IgD-negative memory B cell (primary cell): ENCODE measurements at regions not wholly inside any gene's neighbourhood (a gene's known extent, or its start where the extent isn't known, plus 50 kb on each side); places are given as distances from the start of the nearest gene placed in this dataset.
"Not testable (repeated sequence)": the region's sequence is repeated elsewhere in the genome, so short reads cannot be mapped to it uniquely, and the experiment has no call there.

Experiments used
- H3K27ac Mint-ChIP-seq, 3 donors: one replicate each; pipeline ENCODE4 v1.8.0; 2020 to 2022; ENCODE audit warnings: mild to moderate bottlenecking in 3 of 3, mixed read lengths in 3 of 3, moderate library complexity in 1 of 3
- H3K27me3 Mint-ChIP-seq: one replicate; pipeline ENCODE4 v1.8.0; 2021; ENCODE audit warnings: mixed read lengths
- H3K36me3 Mint-ChIP-seq: one replicate; pipeline ENCODE4 v1.8.0; 2020; ENCODE audit warnings: mild to moderate bottlenecking, mixed read lengths
- H3K4me1 Mint-ChIP-seq, 3 donors: one replicate each; pipeline ENCODE4 v1.8.0; 2020 to 2022; ENCODE audit warnings: mixed read lengths in 3 of 3, mild to moderate bottlenecking in 1 of 3
- H3K4me3 Mint-ChIP-seq, 4 donors: one replicate each; pipeline ENCODE4 v1.8.0; 2020 to 2022; ENCODE audit warnings: mild to moderate bottlenecking in 4 of 4, mixed read lengths in 4 of 4, moderate library complexity in 3 of 4
- H3K9me3 Mint-ChIP-seq, 3 donors: one replicate each; pipeline ENCODE4 v1.8.0; 2020 to 2021; ENCODE audit warnings: mixed read lengths in 3 of 3, mild to moderate bottlenecking in 1 of 3

GRCh38 chr3:26252001-26252400, 370.6 kb upstream of the LRRC3B start:
- H3K27me3 Mint-ChIP-seq, result no peaks in the 10 kb centered on the region
- H3K9me3 Mint-ChIP-seq, result peaks cover 0 to 4% (median 0%) of the 10 kb centered on the region in 3 donors
- H3K27ac Mint-ChIP-seq, result no peak overlapping the region
- no peaks in the 10 kb centered on the region for H3K36me3 Mint-ChIP-seq
- H3K4me1 Mint-ChIP-seq, result no peaks in the 10 kb centered on the region
- H3K4me3 Mint-ChIP-seq, result no peak overlapping the region

- Mint-ChIP-seq H3K27ac (no peak overlapping the region), H3K27me3 (no peaks in the 10 kb centered on the region), H3K4me1 (no peaks in the 10 kb centered on the region), H3K36me3 (no peaks in the 10 kb centered on the region), H3K4me3 (no peak overlapping the region), H3K9me3 (peaks cover 0 to 4% (median 0%) of the 10 kb centered on the region in 3 donors)
These were observed 366.3 kb upstream of the LRRC3B start for GRCh38 chr3:26256224-26256623.

- Mint-ChIP-seq H3K27me3 (no peaks in the 10 kb centered on the region), H3K27ac (no peak overlapping the region), H3K4me1 (no peaks in the 10 kb centered on the region), H3K4me3 (no peak overlapping the region), H3K9me3 (peaks cover 0 to 4% (median 1%) of the 10 kb centered on the region in 3 donors), H3K36me3 (no peaks in the 10 kb centered on the region)
These were observed 363.4 kb upstream of the LRRC3B start for GRCh38 chr3:26259176-26259575.

GRCh38 chr3:26260139-26260538, 362.4 kb upstream of the LRRC3B start:
- Mint-ChIP-seq H3K27ac (no peak overlapping the region), H3K9me3 (peaks cover 0 to 1% (median 0%) of the 10 kb centered on the region in 3 donors), H3K4me1 (no peaks in the 10 kb centered on the region), H3K4me3 (no peak overlapping the region), H3K27me3 (no peaks in the 10 kb centered on the region), H3K36me3 (no peaks in the 10 kb centered on the region)

- H3K4me1 Mint-ChIP-seq, result no peaks in the 10 kb centered on the region
- no peaks in the 10 kb centered on the region for H3K36me3 Mint-ChIP-seq
- H3K9me3 Mint-ChIP-seq, result peaks cover 0 to 1% (median 0%) of the 10 kb centered on the region in 3 donors
- no peak overlapping the region for H3K4me3 Mint-ChIP-seq
- no peak overlapping the region for H3K27ac Mint-ChIP-seq
- no peaks in the 10 kb centered on the region for H3K27me3 Mint-ChIP-seq
These were observed 357.9 kb upstream of the LRRC3B start for GRCh38 chr3:26264708-26265107.

- H3K36me3 Mint-ChIP-seq, result peaks cover 2% of the 10 kb centered on the region
- H3K4me3 Mint-ChIP-seq, result no peak overlapping the region
- H3K4me1 Mint-ChIP-seq, result no peaks in the 10 kb centered on the region
- no peak overlapping the region for H3K27ac Mint-ChIP-seq
- H3K27me3 Mint-ChIP-seq, result no peaks in the 10 kb centered on the region
- peaks cover 0 to 5% (median 0%) of the 10 kb centered on the region in 3 donors for H3K9me3 Mint-ChIP-seq
These were observed 350.7 kb upstream of the LRRC3B start for GRCh38 chr3:26271848-26272247.

GRCh38 chr3:26273196-26273595, 349.4 kb upstream of the LRRC3B start:
- Mint-ChIP-seq H3K4me3 (no peak overlapping the region), H3K27me3 (no peaks in the 10 kb centered on the region), H3K4me1 (no peaks in the 10 kb centered on the region), H3K27ac (no peak overlapping the region), H3K36me3 (peaks cover 2% of the 10 kb centered on the region), H3K9me3 (peaks cover 0 to 9% (median 0%) of the 10 kb centered on the region in 3 donors)

- Mint-ChIP-seq H3K36me3 (no peaks in the 10 kb centered on the region), H3K27me3 (no peaks in the 10 kb centered on the region), H3K27ac (no peak overlapping the region), H3K4me3 (no peak overlapping the region), H3K9me3 (peaks cover 8 to 18% (median 15%) of the 10 kb centered on the region in 3 donors), H3K4me1 (no peaks in the 10 kb centered on the region)
These were observed 343.5 kb upstream of the LRRC3B start for GRCh38 chr3:26279091-26279490.

- Mint-ChIP-seq H3K27ac (no peak overlapping the region), H3K4me3 (no peak overlapping the region), H3K27me3 (no peaks in the 10 kb centered on the region), H3K36me3 (no peaks in the 10 kb centered on the region), H3K4me1 (no peaks in the 10 kb centered on the region), H3K9me3 (peaks cover 11 to 25% (median 21%) of the 10 kb centered on the region in 3 donors)
These were observed 342.1 kb upstream of the LRRC3B start for GRCh38 chr3:26280517-26280916.

- Mint-ChIP-seq H3K4me1 (no peaks in the 10 kb centered on the region), H3K36me3 (no peaks in the 10 kb centered on the region), H3K4me3 (no peak overlapping the region), H3K27ac (no peak overlapping the region), H3K27me3 (no peaks in the 10 kb centered on the region), H3K9me3 (peaks cover 11 to 27% (median 21%) of the 10 kb centered on the region in 3 donors)
These were observed 341.1 kb upstream of the LRRC3B start for GRCh38 chr3:26281284-26281985.

- not testable (repeated sequence) for H3K27ac Mint-ChIP-seq, H3K4me3 Mint-ChIP-seq, H3K36me3 Mint-ChIP-seq, H3K27me3 Mint-ChIP-seq, H3K4me1 Mint-ChIP-seq
- H3K9me3 Mint-ChIP-seq, result peaks cover 13 to 31% (median 21%) of the 10 kb centered on the region in 3 donors
These were observed 338.1 kb upstream of the LRRC3B start for GRCh38 chr3:26284503-26284902.

- Mint-ChIP-seq H3K9me3 (peaks cover 0 to 8% (median 3%) of the 10 kb centered on the region in 3 donors), H3K4me1 (no peaks in the 10 kb centered on the region), H3K27me3 (no peaks in the 10 kb centered on the region), H3K27ac (no peak overlapping the region), H3K4me3 (no peak overlapping the region), H3K36me3 (no peaks in the 10 kb centered on the region)
These were observed 330.7 kb upstream of the LRRC3B start for GRCh38 chr3:26291840-26292239.

GRCh38 chr3:26292780-26293179, 329.8 kb upstream of the LRRC3B start:
- no peaks in the 10 kb centered on the region for H3K4me1 Mint-ChIP-seq
- H3K27ac Mint-ChIP-seq, result no peak overlapping the region
- no peak overlapping the region for H3K4me3 Mint-ChIP-seq
- H3K9me3 Mint-ChIP-seq, result peaks cover 0 to 12% (median 3%) of the 10 kb centered on the region in 3 donors
- H3K27me3 Mint-ChIP-seq, result no peaks in the 10 kb centered on the region
- H3K36me3 Mint-ChIP-seq, result no peaks in the 10 kb centered on the region

- H3K27ac Mint-ChIP-seq, result no peak overlapping the region
- no peaks in the 10 kb centered on the region for H3K4me1 Mint-ChIP-seq
- peaks cover under 1 to 12% (median 3%) of the 10 kb centered on the region in 3 donors for H3K9me3 Mint-ChIP-seq
- H3K27me3 Mint-ChIP-seq, result no peaks in the 10 kb centered on the region
- H3K36me3 Mint-ChIP-seq, result no peaks in the 10 kb centered on the region
- no peak overlapping the region for H3K4me3 Mint-ChIP-seq
These were observed 329.2 kb upstream of the LRRC3B start for GRCh38 chr3:26293329-26293844.

GRCh38 chr3:26307192-26307591, 315.4 kb upstream of the LRRC3B start:
- H3K27ac Mint-ChIP-seq, result no peak overlapping the region
- no peaks in the 10 kb centered on the region for H3K36me3 Mint-ChIP-seq
- H3K9me3 Mint-ChIP-seq, result peaks cover 2 to 12% (median 12%) of the 10 kb centered on the region in 3 donors
- H3K4me1 Mint-ChIP-seq, result peaks cover 0 to 1% (median 0%) of the 10 kb centered on the region in 3 donors
- no peaks in the 10 kb centered on the region for H3K27me3 Mint-ChIP-seq
- H3K4me3 Mint-ChIP-seq, result no peak overlapping the region

- H3K4me3 Mint-ChIP-seq, result no peak overlapping the region
- H3K27me3 Mint-ChIP-seq, result no peaks in the 10 kb centered on the region
- H3K36me3 Mint-ChIP-seq, result no peaks in the 10 kb centered on the region
- peaks cover 0 to 1% (median 0%) of the 10 kb centered on the region in 3 donors for H3K4me1 Mint-ChIP-seq
- H3K27ac Mint-ChIP-seq, result no peak overlapping the region
- peaks cover 2 to 15% (median 12%) of the 10 kb centered on the region in 3 donors for H3K9me3 Mint-ChIP-seq
These were observed 314.8 kb upstream of the LRRC3B start for GRCh38 chr3:26307787-26308186.
